ENCODE measurements at regions not wholly inside any gene's neighbourhood (a gene's known extent, or its start where the extent isn't known, plus 50 kb on each side); places are given as distances from the start of the nearest gene placed in this dataset.
"Not testable (repeated sequence)": the region's sequence is repeated elsewhere in the genome, so short reads cannot be mapped to it uniquely, and the experiment has no call there.

GRCh38 chr9:87041553-87042235 lies 94.4 kb upstream of the GAS1 start:
- DNase-seq (ENCODE audit: low read depth in 1 of 2, low spot score in 1 of 2), result not testable (repeated sequence)

- not testable (repeated sequence) for DNase-seq (ENCODE audit: low read depth in 1 of 2, low spot score in 1 of 2)
These were observed 102.8 kb upstream of the GAS1 start for GRCh38 chr9:87049929-87050608.

GRCh38 chr9:87054999-87055686 lies 107.8 kb upstream of the GAS1 start:
- DNase-seq (ENCODE audit: low read depth in 1 of 2, low spot score in 1 of 2), result no peak

GRCh38 chr9:87059772-87060171 lies 112.5 kb upstream of the GAS1 start:
- DNase-seq (ENCODE audit: low read depth in 1 of 2, low spot score in 1 of 2), result no peak

GRCh38 chr9:87062746-87063145 lies 115.4 kb upstream of the GAS1 start:
- no peak for DNase-seq (ENCODE audit: low read depth in 1 of 2, low spot score in 1 of 2)

- DNase-seq (ENCODE audit: low read depth in 1 of 2, low spot score in 1 of 2), result no peak
These were observed 115.9 kb upstream of the GAS1 start for GRCh38 chr9:87063246-87063645.

- DNase-seq (ENCODE audit: low read depth in 1 of 2, low spot score in 1 of 2), result no peak
These were observed 116.6 kb upstream of the GAS1 start for GRCh38 chr9:87063871-87064270.

- DNase-seq (ENCODE audit: low read depth in 1 of 2, low spot score in 1 of 2), result no peak
These were observed 117.0 kb upstream of the GAS1 start for GRCh38 chr9:87064311-87064710.

- DNase-seq (ENCODE audit: low read depth in 1 of 2, low spot score in 1 of 2), result no peak
These were observed 118.7 kb upstream of the GAS1 start for GRCh38 chr9:87065981-87066380.

GRCh38 chr9:87067426-87067825 lies 120.1 kb upstream of the GAS1 start:
- DNase-seq (ENCODE audit: low read depth in 1 of 2, low spot score in 1 of 2), result no peak

- DNase-seq (ENCODE audit: low read depth in 1 of 2, low spot score in 1 of 2), result no peak
These were observed 121.0 kb upstream of the GAS1 start for GRCh38 chr9:87068177-87068840.

GRCh38 chr9:87069690-87070089 lies 122.4 kb upstream of the GAS1 start:
- no peak for DNase-seq (ENCODE audit: low read depth in 1 of 2, low spot score in 1 of 2)

GRCh38 chr9:87070336-87070735 lies 123.0 kb upstream of the GAS1 start:
- no peak for DNase-seq (ENCODE audit: low read depth in 1 of 2, low spot score in 1 of 2)

- no peak for DNase-seq (ENCODE audit: low read depth in 1 of 2, low spot score in 1 of 2)
These were observed 124.2 kb upstream of the GAS1 start for GRCh38 chr9:87071473-87071872.

GRCh38 chr9:87073692-87074091 lies 126.4 kb upstream of the GAS1 start:
- no peak for DNase-seq (ENCODE audit: low read depth in 1 of 2, low spot score in 1 of 2)

- DNase-seq (ENCODE audit: low read depth in 1 of 2, low spot score in 1 of 2), result no peak
These were observed 128.2 kb upstream of the GAS1 start for GRCh38 chr9:87075537-87075936.

- DNase-seq (ENCODE audit: low read depth in 1 of 2, low spot score in 1 of 2), result no peak
These were observed 129.5 kb upstream of the GAS1 start for GRCh38 chr9:87076825-87077224.

- DNase-seq (ENCODE audit: low read depth in 1 of 2, low spot score in 1 of 2), result no peak
These were observed 130.7 kb upstream of the GAS1 start for GRCh38 chr9:87077986-87078385.

- DNase-seq (ENCODE audit: low read depth in 1 of 2, low spot score in 1 of 2), result no peak
These were observed 133.4 kb upstream of the GAS1 start for GRCh38 chr9:87080512-87081264.

GRCh38 chr9:87081503-87081902 lies 134.2 kb upstream of the GAS1 start:
- DNase-seq (ENCODE audit: low read depth in 1 of 2, low spot score in 1 of 2), result no peak

GRCh38 chr9:87083986-87084385 lies 136.7 kb upstream of the GAS1 start:
- DNase-seq (ENCODE audit: low read depth in 1 of 2, low spot score in 1 of 2), result no peak

All from activated CD4-positive, alpha-beta T cell treated with anti-CD3 and anti-CD28 coated beads, Interleukin-2, amount 50 U/mL, for 24 hours (primary cell).